GM18861 (cell line): ENCODE measurements at regions not wholly inside any gene's neighbourhood (a gene's known extent, or its start where the extent isn't known, plus 50 kb on each side); places are given as distances from the start of the nearest gene placed in this dataset.
"Not testable (repeated sequence)": the region's sequence is repeated elsewhere in the genome, so short reads cannot be mapped to it uniquely, and the experiment has no call there.

Experiments used
- ATAC-seq: cut with Tn5 transposase; IDR thresholded peaks from one replicate; pipeline ENCODE4 v1.9.1; 2021; ENCODE audit not compliant: unreplicated experiment

DNA sequence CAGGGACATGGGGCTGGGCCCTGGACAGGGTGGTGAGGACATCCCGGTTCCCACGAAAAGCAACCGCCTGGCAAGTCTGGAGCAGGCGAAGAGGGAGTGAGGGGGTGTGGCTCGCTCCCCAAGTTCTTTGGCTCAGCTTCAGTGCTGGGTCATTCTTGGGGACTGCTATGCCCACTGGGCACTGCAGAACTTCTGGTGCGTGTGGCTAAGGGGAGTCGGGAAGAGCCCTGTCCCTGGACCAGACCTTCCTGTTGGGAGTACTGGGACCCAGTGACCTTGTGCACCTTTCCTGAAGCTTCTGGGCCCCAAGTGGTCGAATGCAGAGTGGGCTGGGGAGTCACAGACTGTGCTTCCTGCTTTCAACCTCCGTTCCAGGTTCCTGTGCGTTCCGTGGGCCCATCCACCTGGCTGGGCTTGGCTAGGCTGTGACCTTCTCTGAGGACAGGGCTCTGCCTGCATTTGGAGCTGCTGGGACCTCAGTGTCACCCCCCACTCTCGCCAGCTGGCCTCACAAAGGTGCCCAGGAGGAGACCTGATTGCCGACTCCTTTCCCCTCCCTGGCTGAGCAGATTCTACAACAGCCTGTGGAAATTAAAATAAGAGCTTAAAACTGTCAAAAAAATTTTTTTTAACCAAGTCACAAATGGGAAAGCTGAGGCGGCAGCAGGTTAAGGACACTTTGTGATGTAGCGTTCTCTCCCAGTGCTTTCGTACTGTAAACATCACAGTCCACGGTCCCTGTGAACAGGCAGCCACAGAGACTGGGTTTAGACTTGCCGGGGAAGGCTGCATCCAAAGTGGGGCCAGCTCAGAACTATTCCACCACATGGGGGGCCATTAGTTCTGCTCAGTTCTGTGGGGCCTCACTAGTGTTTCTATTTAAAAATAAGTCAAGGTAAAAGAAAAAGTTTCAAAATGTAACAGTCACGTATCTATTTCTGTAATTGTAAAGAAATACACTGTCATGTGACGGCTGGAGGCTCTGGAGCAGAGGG is 63.8 kb upstream of the WNT7B start:
- ATAC-seq = no peak

DNA sequence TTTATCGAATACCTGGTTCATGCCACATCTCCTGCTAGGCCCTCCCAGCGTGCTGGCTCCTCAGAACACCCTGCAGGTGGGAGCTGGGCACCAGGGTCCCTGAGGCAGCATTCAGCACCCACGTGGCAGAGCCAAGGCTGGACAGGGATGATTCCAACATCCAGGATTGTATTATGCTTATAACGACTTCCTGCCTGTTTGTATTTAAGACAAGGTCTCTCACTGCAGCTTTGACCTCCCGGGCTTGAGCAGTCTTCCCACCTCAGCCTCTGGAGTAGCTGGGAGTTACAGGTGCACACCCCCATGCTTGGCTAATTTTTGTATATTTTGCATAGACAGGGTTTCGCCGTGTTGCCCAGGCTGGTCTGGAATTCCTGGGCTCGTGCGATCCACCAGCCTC is 64.7 kb upstream of the WNT7B start:
- ATAC-seq = no peak

DNA sequence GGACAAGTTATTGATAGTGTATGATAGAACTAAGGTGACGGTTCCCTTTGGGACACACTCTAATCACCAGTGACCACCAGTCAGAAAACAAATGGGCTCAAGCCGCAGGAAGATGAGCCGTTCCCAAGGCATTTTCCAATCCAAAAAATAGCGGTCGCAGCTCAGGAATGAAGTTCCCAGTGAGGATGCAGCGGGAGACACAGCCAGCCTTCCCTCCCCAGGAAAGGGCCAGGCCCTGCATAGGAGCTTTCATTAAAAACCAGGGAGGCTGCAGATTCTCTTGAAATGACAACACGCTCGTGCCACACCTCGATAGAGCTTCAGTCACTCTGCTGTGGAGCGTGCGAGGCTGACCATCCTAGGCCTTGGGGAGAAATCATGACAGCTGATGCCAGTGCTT is 65.8 kb upstream of the WNT7B start:
- ATAC-seq = no peak

DNA sequence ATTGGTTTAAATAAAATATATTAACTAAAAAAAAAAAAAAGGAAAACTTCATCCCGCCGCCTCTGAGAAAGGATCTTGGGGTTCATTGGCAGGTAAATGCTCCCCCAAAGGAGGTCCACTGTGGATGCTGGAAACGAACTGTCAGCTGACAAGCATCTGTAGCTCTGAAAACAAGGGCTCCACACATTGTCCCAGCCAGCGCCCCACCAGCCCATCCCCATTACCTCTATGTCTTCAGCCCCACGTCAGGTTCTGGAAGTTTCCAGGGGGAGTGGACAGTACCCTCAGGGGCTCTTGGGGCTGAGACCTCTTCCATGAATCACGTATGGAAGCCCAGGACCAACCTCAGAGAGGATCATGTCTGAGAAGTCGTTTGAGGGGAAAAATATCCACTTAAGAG is 66.4 kb upstream of the WNT7B start:
- ATAC-seq = no peak

DNA sequence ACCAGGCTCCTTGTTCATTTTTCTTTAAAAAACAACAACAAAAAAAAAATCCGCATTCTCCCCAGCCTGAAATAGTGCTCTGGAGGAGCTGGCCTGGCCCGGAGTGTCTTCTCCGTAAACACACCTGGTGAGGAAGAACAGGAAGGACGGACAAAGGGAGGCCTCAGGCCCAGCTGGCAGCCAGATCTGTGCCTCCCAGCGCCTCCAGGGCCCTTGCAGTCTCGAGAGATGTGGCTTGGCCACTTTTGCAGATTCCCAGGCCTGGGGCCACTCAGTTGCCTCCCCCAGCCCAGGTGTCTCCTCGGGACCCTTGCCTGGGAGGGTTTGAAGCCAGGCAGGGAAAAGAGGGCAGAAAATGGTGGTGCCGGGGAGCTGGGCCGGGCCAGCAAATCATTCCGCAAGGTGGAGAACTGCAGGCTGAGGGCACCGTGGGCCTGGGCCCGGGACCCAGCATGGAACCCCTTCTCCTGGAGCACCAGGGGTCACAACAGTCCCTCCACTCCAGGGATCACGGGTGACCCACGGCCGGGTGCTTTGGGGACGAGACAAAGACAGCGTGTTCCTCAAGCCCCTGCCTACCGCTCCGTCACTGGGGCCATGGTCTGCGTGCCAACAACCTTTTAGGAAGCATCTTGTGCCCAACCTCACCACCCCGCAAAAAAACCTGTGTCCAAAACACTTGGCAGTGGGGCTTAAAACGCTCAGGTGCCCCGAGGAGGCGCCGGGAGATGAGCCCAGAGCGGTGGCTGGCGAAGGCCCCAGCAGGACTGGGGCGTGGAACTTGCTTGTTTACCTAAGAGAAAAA is 67.1 kb upstream of the WNT7B start:
- ATAC-seq = no peak

DNA sequence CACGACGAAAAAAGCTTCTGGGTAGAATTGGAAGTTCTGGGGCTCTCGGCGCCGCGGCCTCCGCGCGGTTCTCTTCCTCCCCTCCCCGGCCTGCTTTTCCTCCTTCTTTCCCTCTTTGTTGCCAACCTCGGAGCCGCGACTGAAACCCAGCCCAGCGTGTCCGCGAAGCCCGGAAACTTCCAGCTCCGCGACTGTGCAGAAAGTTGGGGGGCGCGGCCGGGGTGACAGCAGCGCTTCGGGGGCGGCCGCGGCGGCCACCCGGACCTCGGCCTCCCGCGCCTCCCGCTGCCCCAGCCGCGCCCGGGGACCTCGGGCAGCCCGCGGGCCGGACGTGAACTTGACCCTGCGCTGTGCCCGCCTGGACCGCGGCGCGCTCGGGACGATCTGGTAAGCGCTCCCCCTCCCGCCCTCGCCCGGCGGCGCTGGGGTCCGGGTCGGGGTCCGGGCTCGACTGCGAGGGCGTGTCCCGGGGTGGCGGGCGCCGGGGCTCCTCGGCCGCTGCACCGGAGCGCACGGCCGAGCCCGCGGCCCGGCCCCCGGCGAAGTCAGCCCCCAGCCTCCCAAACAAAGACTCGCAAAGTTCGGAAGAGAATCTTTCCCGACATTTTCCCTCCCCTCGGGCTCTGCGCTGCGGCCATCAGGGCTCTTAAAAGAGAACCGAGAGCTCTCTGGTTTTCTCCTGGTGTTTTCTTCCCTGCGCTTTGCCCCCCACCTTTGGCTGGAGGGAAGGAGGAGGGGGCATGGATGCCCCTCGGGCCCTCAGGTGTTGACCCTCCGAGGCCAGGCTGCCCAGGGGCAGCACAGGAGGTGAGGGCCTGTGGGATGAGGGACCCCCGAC is 67.9 kb upstream of the WNT7B start:
- no peak for ATAC-seq

DNA sequence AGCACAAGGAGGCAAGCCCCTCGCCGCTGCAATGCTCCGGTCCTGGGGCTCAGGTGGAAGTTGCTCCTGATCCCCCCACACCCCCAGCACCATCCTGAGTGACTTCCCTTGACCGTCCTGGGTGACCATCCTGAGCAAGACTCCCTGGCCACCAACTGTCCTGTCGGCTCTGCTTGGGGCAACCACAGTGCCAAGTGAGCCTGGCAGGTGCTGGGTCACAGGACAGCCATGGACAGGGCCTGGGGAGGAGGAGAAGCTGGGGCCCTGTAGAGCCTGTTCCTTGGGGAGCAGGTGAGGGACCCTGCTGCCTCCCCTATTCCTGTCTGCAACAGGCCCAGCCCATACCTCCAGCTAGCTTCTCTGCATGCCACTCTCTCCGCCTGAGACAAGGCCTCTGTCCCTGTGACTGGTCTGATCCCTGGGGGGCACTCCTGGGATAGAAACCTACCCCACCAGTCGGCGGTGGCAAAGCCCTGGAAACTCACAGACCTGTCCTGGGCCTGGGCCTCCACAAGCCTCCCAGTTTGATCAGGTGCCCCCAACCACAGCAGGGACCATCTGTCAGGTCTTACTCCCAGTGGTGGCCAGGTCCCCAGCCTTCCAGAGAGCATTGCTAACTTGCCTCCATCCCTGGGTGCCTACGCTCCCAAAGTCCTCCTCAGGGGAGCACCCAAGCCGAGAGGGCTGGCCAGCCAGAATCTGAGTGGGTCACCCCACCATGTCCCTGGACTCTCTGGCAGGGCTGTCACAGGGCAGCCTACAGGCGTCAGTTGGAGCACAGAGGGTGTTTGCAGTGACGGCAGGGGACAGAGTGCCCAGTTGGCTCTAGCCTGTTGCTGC is 68.7 kb upstream of the WNT7B start:
- ATAC-seq = no peak

DNA sequence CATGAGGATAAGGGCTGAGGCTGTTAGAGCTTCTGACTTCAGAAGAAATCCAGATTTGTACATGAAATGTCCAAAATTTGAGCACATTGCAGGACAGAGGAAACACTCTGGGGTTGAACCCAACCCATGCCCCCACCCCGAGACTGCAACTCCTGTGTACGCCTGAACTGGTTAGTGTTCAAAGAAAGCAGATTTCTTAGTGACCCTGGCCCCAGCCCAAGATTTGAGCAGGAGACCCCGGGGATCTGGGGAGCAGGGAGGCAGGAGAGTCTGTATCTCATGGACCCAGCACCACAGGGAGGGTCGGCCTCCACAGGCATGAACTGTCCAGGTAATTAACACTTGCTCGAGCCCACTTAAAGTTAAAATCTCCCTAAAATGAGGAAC is 69.3 kb upstream of the WNT7B start:
- no peak for ATAC-seq

DNA sequence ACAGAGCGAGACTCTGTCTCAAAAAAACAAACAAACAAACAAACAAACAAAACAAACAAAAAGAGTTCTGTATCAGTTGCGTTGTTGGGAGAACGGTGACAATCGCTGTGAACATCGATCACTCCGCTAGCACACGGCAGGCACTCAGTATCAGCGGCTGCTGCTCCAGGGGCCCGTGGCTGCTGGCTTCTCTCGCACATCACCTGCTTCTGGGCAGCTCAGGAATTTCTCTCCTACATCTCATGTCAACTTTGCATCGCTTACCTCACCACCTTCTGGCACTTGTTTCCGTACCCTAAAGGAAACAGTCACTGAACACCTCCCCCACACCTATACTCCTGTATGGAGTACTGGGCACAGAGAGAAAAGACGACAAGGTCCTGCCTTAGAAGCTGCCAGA is 70.3 kb upstream of the WNT7B start:
- no peak for ATAC-seq

DNA sequence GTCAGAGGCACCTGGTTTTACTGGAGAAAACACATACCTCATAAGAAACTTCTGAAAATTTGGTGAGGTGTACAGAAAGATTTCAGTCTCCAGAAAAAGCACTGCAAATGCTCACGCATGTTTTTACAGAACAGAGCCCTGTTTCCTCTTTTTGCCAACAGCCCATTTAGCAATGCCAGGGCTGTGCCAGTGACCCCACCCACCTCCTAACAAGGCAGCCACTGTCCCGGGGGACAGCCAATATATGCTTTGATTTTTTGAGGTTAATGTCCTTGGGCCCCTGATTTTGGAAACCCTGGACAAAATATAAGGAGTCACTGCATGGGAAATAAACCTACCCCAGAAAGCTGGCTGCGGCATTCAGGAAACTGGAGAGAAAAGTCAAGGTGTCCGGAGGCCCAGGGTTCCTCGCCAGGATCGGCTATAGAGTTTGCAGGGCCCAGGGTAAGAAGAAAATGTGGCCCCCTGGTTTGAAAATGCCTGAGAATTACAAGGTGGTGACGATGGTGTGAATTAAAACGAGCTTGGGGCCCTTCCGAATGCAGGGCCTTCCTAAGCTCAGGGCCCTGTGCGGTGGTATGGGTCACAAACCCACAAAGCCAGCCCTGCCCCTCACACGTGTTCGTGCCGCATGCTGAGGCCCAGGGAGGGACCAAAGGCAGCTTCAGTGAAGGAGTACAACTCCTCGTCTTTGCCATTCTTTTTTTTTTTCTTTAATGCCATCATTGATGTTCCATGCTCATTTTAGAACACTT is 71.1 kb upstream of the WNT7B start:
- ATAC-seq = no peak

DNA sequence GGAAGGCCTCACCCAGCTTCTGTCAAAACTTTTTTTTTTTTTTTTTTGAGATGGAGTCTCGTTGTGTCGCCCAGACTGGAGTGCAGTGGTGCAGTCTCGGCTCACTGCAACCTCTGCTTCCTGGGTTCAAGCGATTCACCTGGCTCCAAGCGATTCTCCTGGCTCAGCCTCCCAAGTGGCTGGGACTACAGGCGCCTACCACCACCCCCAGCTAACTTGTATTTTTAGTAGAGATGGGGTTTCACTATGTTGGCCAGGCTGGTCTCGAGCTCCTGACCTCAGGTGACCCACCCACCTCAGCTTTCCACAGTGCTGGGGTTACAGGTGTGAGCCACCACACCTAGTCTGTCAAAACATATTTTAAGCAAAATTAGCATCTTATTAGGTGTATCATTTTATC is 71.7 kb upstream of the WNT7B start:
- ATAC-seq = not testable (repeated sequence)

DNA sequence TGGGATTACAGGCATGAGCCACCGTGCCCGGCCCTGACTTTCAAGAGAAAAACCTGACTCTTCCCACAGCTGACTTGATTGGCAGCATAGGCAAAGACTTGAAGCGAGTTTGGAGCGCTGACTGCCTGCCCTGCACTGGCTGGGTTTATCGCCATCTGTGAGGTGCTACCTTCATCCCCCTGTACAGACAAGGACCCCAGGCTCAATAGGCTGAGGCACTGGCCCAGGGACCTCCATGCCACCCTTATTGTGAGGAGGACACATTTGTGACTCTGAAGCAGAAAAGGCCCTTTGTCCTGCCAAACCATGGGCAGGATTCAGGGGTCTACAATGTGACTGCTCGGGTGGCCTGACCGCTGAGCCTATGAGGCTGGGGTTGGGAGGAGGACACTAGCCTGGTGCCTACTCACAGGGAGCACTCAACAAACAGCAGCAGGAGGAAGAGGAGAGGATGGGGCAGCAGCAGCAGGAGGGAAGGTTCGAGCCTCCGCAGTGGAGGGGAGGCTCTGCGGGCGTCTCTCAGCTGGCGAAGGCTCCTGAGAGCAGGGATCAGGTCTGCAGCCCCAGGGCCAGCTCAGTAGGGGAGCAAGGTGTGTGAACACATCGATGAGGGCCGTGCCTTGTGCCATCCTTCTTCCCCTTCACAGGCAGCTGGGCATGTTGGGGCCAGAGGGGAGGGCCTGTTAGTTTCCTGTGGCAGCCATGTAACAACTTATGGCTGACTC is 72.9 kb upstream of the WNT7B start:
- no peak for ATAC-seq

DNA sequence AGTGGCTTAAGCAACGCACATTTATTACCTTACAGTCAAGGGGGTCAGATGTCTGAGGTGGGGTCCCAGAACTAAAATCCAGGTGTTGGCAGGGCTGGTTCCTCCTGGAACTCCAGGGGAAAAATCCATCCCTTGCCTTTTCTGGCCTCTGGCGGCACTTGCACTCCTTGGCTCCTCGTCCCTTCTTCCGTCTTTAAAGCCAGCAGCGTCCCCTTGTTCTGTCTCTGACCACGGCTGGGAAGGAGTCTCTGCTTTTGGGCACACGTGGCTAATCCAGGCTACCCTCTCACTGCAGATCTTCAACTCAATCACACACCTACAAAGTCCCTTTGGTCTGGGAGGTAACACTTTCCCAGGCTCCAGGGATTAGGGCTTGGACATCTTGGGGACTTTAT is 73.5 kb upstream of the WNT7B start:
- no peak for ATAC-seq

DNA sequence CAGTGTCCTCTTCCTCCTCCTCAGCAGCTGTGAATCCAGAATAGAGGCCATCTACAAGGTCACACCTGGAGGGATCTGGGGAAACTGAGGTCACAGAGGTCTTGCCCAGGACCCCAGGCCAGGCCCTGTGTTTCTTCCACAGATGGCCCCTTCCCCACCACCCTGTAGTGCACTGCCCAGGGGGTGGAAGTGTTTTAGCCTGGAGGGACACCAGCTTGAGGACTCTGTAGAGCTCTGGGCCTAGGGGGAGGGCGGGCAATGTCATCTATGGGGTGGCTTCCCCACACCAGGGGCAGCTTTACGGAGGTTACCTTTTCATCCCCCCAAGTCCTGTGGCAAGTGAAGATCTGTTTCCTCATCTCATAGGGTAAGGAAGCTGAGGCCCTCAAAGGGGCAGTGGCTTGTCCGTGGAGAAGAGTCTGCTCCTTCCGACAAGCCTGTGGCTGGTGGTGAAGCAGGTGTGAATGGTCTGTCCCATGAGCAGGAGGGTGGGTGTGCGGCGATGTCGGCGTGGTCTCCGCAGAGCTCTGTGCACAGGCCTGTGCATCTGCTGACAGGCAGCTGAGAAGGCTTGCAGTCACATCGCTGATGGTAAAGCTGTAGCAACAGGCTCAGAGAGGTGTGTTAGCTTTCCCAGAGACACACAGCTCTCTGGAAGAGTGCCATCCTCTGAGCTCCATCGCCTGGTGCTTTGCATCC is 74.1 kb upstream of the WNT7B start:
- no peak for ATAC-seq

DNA sequence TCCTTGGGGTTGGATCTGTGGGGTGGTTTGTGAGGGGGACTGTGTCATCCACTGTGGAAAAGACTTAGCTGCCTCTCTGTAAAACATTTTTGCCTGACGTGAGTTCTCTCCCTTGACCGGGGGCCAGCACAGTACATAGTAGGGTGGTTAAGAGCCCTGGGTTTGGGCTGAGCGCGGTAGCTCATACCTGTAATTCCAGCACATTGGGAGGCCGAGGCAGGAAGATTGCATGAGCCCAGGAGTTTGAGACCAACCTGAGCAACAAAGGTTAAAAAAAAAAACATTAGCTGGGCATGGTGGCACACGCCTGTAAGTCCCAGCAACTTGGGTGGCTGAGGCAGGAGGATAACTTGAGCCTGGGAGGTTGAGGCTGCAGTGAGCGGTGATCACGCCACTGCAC is 74.7 kb upstream of the WNT7B start:
- ATAC-seq = no peak

DNA sequence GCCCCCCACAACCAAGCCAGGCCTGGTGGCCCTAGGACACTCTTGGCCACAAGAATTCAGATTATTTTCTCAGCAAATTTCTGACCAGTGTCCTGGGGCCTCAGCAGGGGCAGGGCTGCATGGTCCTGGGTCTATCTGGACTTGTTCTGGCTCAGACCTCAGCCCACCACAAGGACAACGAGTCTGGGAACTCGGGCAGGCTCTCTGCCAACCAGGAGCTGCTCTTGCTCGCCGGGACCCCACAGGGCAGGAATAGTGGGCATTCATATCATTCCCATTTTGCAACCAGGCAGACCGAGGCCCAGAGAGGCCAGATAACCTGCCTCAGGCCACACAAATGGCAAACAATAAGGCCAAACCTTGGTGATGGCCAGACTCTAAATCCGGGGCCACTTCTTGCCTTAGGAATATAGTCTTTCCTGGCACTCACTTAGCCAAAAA is 75.4 kb upstream of the WNT7B start:
- no peak for ATAC-seq

DNA sequence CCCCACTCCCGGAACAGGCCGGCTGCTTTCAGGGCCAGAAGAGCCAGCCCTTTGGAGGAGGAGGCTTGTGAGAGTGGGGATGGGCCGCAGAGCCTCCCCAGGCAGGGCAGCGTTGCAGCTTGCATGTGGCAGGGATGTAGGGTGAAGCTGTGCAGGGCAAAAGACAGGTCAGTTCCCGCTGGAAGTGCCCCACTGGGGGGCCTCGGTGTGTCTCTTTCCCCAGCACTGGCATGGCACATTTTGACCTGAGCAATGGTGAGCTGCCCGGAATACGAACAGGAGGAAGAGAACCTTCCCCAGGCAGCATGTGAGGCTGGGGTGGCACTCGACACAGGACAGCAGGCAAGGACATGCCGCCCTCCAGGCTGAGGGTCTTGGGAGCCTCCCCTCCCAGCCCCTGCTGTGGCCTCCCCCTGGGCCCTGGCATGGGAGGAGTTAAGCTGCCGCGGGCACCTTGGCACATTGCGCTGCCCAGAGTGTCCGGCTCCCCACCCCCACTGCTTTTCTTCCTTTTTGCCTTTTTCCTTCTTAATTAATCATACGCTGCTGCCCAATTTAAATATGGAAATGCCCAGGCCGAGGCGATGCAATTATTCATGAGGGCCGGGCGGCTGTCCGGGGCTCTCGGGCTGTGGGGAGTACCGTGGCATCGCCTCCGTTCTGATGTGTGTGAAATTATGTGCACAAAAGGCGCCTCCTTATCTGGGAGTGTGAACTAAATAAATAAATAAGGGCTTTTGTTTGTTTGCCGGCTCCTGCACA is 76.0 kb upstream of the WNT7B start:
- no peak for ATAC-seq
